ENCODE measurements at regions not wholly inside any gene's neighbourhood (a gene's known extent, or its start where the extent isn't known, plus 50 kb on each side); places are given as distances from the start of the nearest gene placed in this dataset.
A peak's percentile ranks its signal among the peaks of the same experiment; 100 is the strongest.

GRCh38 chr15:35302334-35302733 is 217.2 kb upstream of the NANOGP8 start:
- no peak for DNase-seq (ENCODE audit: low read depth)
- no peak for TF ChIP-seq CTCF (IDR thresholded peaks at IDR 0.05; ENCODE audit: insufficient read depth, low read length)
- no peak overlapping the region for H3K4me3 ChIP-seq (ENCODE audit: low read depth, low read length)

DNA sequence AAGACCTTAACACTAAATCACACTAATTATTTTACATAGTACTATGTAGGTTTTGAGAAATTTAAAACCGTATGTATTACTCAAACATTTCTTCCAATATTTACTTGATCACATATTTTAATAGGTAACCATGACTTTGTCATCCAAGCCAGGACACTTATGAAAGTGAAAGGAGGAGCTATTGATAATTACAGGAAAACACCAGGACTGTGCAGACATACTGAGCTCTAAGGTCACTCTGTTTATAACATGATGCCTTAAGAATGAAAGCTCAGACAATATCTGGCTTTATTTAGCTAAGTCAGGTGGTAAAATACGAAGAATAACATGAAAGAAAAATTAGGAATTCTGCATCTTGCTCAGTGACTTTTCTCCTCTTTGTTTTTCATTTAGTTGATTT is 216.0 kb upstream of the NANOGP8 start:
- DNase-seq (ENCODE audit: low read depth), result no peak
- no peak for TF ChIP-seq CTCF (IDR thresholded peaks at IDR 0.05; ENCODE audit: insufficient read depth, low read length)
- H3K4me3 ChIP-seq (ENCODE audit: low read depth, low read length), result no peak overlapping the region

GRCh38 chr15:35299059-35299735 is 214.1 kb upstream of the NANOGP8 start:
- no peak overlapping the region for H3K4me3 ChIP-seq (ENCODE audit: low read depth, low read length)
- no peak for DNase-seq (ENCODE audit: low read depth)
- no peak for TF ChIP-seq CTCF (IDR thresholded peaks at IDR 0.05; ENCODE audit: insufficient read depth, low read length)

GRCh38 chr15:35298509-35298908 is 213.4 kb upstream of the NANOGP8 start:
- TF ChIP-seq CTCF (IDR thresholded peaks at IDR 0.05; ENCODE audit: insufficient read depth, low read length), result no peak
- no peak overlapping the region for H3K4me3 ChIP-seq (ENCODE audit: low read depth, low read length)
- DNase-seq (ENCODE audit: low read depth), result no peak

GRCh38 chr15:35293353-35294130 is 208.4 kb upstream of the NANOGP8 start:
- H3K4me3 ChIP-seq (ENCODE audit: low read depth, low read length), result no peak overlapping the region
- TF ChIP-seq CTCF (IDR thresholded peaks at IDR 0.05; ENCODE audit: insufficient read depth, low read length), result peak; percentile 34
- peak; percentile 49 for DNase-seq (ENCODE audit: low read depth)

- TF ChIP-seq CTCF (IDR thresholded peaks at IDR 0.05; ENCODE audit: insufficient read depth, low read length), result no peak
- DNase-seq (ENCODE audit: low read depth), result no peak
- no peak overlapping the region for H3K4me3 ChIP-seq (ENCODE audit: low read depth, low read length)
Observed at GRCh38 chr15:35290301-35290721, 205.2 kb upstream of the NANOGP8 start.
